HEK293 (cell line): ENCODE measurements at regions not wholly inside any gene's neighbourhood (a gene's known extent, or its start where the extent isn't known, plus 50 kb on each side); places are given as distances from the start of the nearest gene placed in this dataset.

Source experiments
- CTCF ChIA-PET: fragments of 350-600 bp; formaldehyde crosslinking; extraction: SDS; loops from one replicate; lab custom pipeline; 2021; ENCODE audit warnings: antibody characterized with exemption; lab: Yijun Ruan, JAX
- POLR2A ChIA-PET: fragments of 300-600 bp; formaldehyde crosslinking; extraction: SDS; loops from one replicate; lab custom pipeline; 2020; ENCODE audit warnings: antibody characterized with exemption, inconsistent platforms; lab: Yijun Ruan, JAX
- H3K27ac ChIP-seq: fragments of 200-500 bp; sonication (Bioruptor generic); 2 replicates; pipeline ENCODE4 v1.5.1; 2014; ENCODE audit warnings: low read depth, low read length, control low read depth, inconsistent platforms; ENCODE audit errors: extremely low read depth
- H3K36me3 ChIP-seq, 2 experiments: fragments of 200-500 bp in 1 of 2; sonication (Bioruptor generic) in 1 of 2; 1 replicate in 1 of 2; 2 replicates in 1 of 2; pipeline ENCODE4 v1.5.1; 2014 to 2017; ENCODE audit warnings: inconsistent platforms in 2 of 2, low read length in 2 of 2; ENCODE audit not compliant: control insufficient read depth in 2 of 2, insufficient read depth in 1 of 2
- H3K4me1 ChIP-seq: fragments of 200-500 bp; sonication (Bioruptor generic); 2 replicates; pipeline ENCODE4 v1.5.1; 2014; ENCODE audit warnings: mild to moderate bottlenecking, low read length, inconsistent platforms; ENCODE audit not compliant: control insufficient read depth, insufficient read depth
- H3K4me3 ChIP-seq: 2 replicates; pipeline ENCODE4 v1.5.1; 2011; ENCODE audit warnings: low read depth, mild to moderate bottlenecking, control low read depth, low read length, moderate library complexity
- H3K9me3 ChIP-seq: fragments of 200-500 bp; sonication (Bioruptor generic); 2 replicates; pipeline ENCODE4 v1.5.1; 2014; ENCODE audit warnings: low read depth, low read length, inconsistent platforms; ENCODE audit not compliant: control insufficient read depth, insufficient read depth
- HOXC10 ChIP-seq: sonication (generic); formaldehyde crosslinking; IDR thresholded peaks from 2 replicates; pipeline ENCODE4 v1.8.1; 2023; ENCODE audit warnings: mild to moderate bottlenecking, missing genetic modification reagents
- REST ChIP-seq: fragments of 450-650 bp; formaldehyde crosslinking; IDR thresholded peaks from 2 replicates; pipeline ENCODE4 v1.5.1; 2016; ENCODE audit warnings: missing biosample characterization, missing genetic modification characterization
- YY2 ChIP-seq: fragments of 450-650 bp; formaldehyde crosslinking; IDR thresholded peaks from 2 replicates; pipeline ENCODE4 v1.5.1; 2016; ENCODE audit warnings: missing biosample characterization, missing genetic modification characterization
- ZBTB1 ChIP-seq: fragments of 450-650 bp; formaldehyde crosslinking; IDR thresholded peaks from 2 replicates; pipeline ENCODE4 v1.5.1; 2016; ENCODE audit warnings: missing biosample characterization, missing genetic modification characterization
- ZNF146 ChIP-seq: fragments of 450-650 bp; formaldehyde crosslinking; IDR thresholded peaks from 2 replicates; pipeline ENCODE4 v1.5.1; 2016; ENCODE audit warnings: missing biosample characterization, missing genetic modification characterization
- ZNF174 ChIP-seq: fragments of 450-650 bp; formaldehyde crosslinking; IDR thresholded peaks from 2 replicates; pipeline ENCODE4 v1.5.0; 2017; ENCODE audit warnings: missing biosample characterization, mild to moderate bottlenecking, missing genetic modification characterization
- ZNF211 ChIP-seq: fragments of 450-650 bp; formaldehyde crosslinking; IDR thresholded peaks from 2 replicates; pipeline ENCODE4 v1.5.1; 2016; ENCODE audit warnings: low read depth, missing biosample characterization, missing genetic modification characterization
- ZNF221 ChIP-seq: fragments of 450-650 bp; formaldehyde crosslinking; IDR thresholded peaks from 2 replicates; pipeline ENCODE4 v1.5.1; 2017; ENCODE audit warnings: missing biosample characterization, missing genetic modification characterization, borderline replicate concordance
- ZNF239 ChIP-seq: fragments of 450-650 bp; formaldehyde crosslinking; IDR thresholded peaks from 2 replicates; pipeline ENCODE4 v1.5.1; 2016; ENCODE audit warnings: missing biosample characterization, missing genetic modification characterization
- ZNF24 ChIP-seq: fragments of 450-650 bp; formaldehyde crosslinking; IDR thresholded peaks from 2 replicates; pipeline ENCODE4 v1.5.1; 2016; ENCODE audit warnings: missing biosample characterization, missing genetic modification characterization
- ZNF366 ChIP-seq: fragments of 450-650 bp; formaldehyde crosslinking; conservative IDR thresholded peaks from 2 replicates; pipeline ENCODE4 v1.5.1; 2016; ENCODE audit warnings: missing biosample characterization, missing genetic modification characterization
- ZNF548 ChIP-seq: fragments of 450-650 bp; formaldehyde crosslinking; IDR thresholded peaks from 2 replicates; pipeline ENCODE4 v1.5.1; 2016; ENCODE audit warnings: missing biosample characterization, missing genetic modification characterization
- ZNF561 ChIP-seq: fragments of 450-650 bp; IDR thresholded peaks from 2 replicates; pipeline ENCODE4 v1.5.1; 2018; ENCODE audit warnings: missing biosample characterization, missing genetic modification characterization, borderline replicate concordance
- ZNF777 ChIP-seq: fragments of 450-650 bp; formaldehyde crosslinking; IDR thresholded peaks from 2 replicates; pipeline ENCODE4 v1.5.1; 2017; ENCODE audit warnings: missing biosample characterization, missing genetic modification characterization, borderline replicate concordance
- ZNF791 ChIP-seq: fragments of 450-650 bp; formaldehyde crosslinking; IDR thresholded peaks from 2 replicates; pipeline ENCODE4 v1.5.1; 2016; ENCODE audit warnings: missing biosample characterization, missing genetic modification characterization
- ZSCAN23 ChIP-seq: fragments of 450-650 bp; formaldehyde crosslinking; IDR thresholded peaks from 2 replicates; pipeline ENCODE4 v1.5.1; 2016; ENCODE audit warnings: missing biosample characterization, missing genetic modification characterization
- TF ChIP-seq, protein P1 (sequence below): fragments of 450-650 bp; formaldehyde crosslinking; IDR thresholded peaks from 2 replicates; pipeline ENCODE4 v1.5.1; 2016; ENCODE audit warnings: missing biosample characterization, missing genetic modification characterization
- TF ChIP-seq, protein P2 (sequence below): fragments of 450-650 bp; formaldehyde crosslinking; IDR thresholded peaks from 2 replicates; pipeline ENCODE4 v1.5.1; 2016; ENCODE audit warnings: missing biosample characterization, missing genetic modification characterization

DNA sequence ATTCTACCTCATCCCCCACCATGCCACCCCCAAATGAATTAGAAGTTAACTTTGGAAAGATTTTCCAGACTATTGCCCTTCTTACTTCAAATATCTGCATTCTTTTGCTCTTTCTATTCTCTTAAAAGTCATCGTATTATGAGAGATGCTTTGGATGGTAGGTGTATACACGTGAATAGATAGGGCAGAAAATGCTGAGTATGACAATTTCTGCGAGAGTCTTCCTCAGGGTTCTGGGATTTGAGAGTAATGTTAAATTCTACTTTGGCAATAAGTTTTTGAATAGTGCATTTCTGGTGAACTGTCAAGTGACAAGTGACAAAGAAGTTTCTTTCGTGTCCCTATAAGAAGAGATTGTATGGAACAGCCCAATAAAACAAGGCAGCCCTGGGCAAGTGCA lies 137.6 kb upstream of the DSEL start:
- TF ChIP-seq, protein P1, sequence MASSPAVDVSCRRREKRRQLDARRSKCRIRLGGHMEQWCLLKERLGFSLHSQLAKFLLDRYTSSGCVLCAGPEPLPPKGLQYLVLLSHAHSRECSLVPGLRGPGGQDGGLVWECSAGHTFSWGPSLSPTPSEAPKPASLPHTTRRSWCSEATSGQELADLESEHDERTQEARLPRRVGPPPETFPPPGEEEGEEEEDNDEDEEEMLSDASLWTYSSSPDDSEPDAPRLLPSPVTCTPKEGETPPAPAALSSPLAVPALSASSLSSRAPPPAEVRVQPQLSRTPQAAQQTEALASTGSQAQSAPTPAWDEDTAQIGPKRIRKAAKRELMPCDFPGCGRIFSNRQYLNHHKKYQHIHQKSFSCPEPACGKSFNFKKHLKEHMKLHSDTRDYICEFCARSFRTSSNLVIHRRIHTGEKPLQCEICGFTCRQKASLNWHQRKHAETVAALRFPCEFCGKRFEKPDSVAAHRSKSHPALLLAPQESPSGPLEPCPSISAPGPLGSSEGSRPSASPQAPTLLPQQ (tag by site-specific recombination): no peak
- no peak for TF ChIP-seq ZNF791 (tag by site-specific recombination)
- no peak for TF ChIP-seq HOXC10 (CRISPR knock-in tag)
- no peak for TF ChIP-seq REST
- no peak for TF ChIP-seq ZNF211 (tag by site-specific recombination)
- TF ChIP-seq ZNF146 (tag by site-specific recombination): no peak
- TF ChIP-seq ZSCAN23 (tag by site-specific recombination): no peak
- no peak for TF ChIP-seq ZNF221 (tag by site-specific recombination)
- no peak for TF ChIP-seq ZNF777
- TF ChIP-seq ZNF561 (tag by site-specific recombination): no peak
- no peak for TF ChIP-seq YY2 (tag by site-specific recombination)
- no peak for TF ChIP-seq ZNF548
- TF ChIP-seq, protein P2, sequence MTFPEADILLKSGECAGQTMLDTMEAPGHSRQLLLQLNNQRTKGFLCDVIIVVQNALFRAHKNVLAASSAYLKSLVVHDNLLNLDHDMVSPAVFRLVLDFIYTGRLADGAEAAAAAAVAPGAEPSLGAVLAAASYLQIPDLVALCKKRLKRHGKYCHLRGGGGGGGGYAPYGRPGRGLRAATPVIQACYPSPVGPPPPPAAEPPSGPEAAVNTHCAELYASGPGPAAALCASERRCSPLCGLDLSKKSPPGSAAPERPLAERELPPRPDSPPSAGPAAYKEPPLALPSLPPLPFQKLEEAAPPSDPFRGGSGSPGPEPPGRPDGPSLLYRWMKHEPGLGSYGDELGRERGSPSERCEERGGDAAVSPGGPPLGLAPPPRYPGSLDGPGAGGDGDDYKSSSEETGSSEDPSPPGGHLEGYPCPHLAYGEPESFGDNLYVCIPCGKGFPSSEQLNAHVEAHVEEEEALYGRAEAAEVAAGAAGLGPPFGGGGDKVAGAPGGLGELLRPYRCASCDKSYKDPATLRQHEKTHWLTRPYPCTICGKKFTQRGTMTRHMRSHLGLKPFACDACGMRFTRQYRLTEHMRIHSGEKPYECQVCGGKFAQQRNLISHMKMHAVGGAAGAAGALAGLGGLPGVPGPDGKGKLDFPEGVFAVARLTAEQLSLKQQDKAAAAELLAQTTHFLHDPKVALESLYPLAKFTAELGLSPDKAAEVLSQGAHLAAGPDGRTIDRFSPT (tag by site-specific recombination): no peak
- no peak for TF ChIP-seq ZNF24 (tag by site-specific recombination)
- TF ChIP-seq, all 188 proteins: peak for 0
- ChIA-PET POLR2A (no interaction called here), CTCF (no interaction called here)
- Histone ChIP-seq H3K4me1 (no peaks in the 10 kb centered on the region), H3K9me3 (no peaks in the 10 kb centered on the region), H3K4me3 (no peak overlapping the region), H3K27ac (no peak overlapping the region), H3K36me3 (no peaks in the 10 kb centered on the region)

DNA sequence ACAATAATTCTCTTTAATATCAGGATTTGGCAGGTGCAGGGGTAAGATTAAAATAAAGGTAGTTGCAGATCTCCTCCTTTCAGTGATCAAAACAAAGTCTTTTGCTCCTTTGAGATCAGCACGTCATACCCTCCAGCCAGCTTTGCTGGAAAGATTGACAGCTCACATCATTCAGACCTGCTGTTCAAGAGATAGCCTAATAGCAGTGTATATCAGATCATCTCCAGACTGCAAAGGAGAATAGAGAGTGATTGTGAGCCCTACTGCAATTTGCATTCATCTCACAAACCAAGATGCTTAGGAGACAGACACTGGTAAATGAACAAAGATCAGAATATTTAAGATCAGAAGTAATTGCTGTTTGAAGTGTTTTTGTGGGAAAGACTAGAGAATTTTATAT lies 135.8 kb upstream of the DSEL start:
- CTCF ChIA-PET: no interaction called here
- no peaks in the 10 kb centered on the region for H3K4me1 ChIP-seq
- H3K36me3 ChIP-seq: no peaks in the 10 kb centered on the region
- TF ChIP-seq ZNF366: no peak
- no peak for TF ChIP-seq ZNF239 (tag by site-specific recombination)
- no peak for TF ChIP-seq ZNF174
- no peak for TF ChIP-seq ZBTB1 (tag by site-specific recombination)
- no peaks in the 10 kb centered on the region for H3K9me3 ChIP-seq
- no peak overlapping the region for H3K4me3 ChIP-seq
- POLR2A ChIA-PET: no interaction called here
- H3K27ac ChIP-seq: no peak overlapping the region
